ENCODE measurements at regions not wholly inside any gene's neighbourhood (a gene's known extent, or its start where the extent isn't known, plus 50 kb on each side); places are given as distances from the start of the nearest gene placed in this dataset.
"Not testable (repeated sequence)": the region's sequence is repeated elsewhere in the genome, so short reads cannot be mapped to it uniquely, and the experiment has no call there.

GRCh38 chr2:66240286-66240685 is 194.6 kb upstream of the MEIS1 start:
- no peak for DNase-seq

GRCh38 chr2:66239655-66240054 is 195.3 kb upstream of the MEIS1 start:
- DNase-seq = no peak

GRCh38 chr2:66237803-66238379 is 197.0 kb upstream of the MEIS1 start:
- DNase-seq = no peak

- DNase-seq = no peak
These were observed 197.8 kb upstream of the MEIS1 start for GRCh38 chr2:66236816-66237802.

- DNase-seq = no peak
These were observed 198.7 kb upstream of the MEIS1 start for GRCh38 chr2:66236067-66236685.

- DNase-seq = no peak
These were observed 199.5 kb upstream of the MEIS1 start for GRCh38 chr2:66235428-66235827.

- no peak for DNase-seq
These were observed 200.9 kb upstream of the MEIS1 start for GRCh38 chr2:66233981-66234380.

- no peak for DNase-seq
These were observed 206.8 kb upstream of the MEIS1 start for GRCh38 chr2:66228128-66228547.

GRCh38 chr2:66217039-66217585 is 217.8 kb upstream of the MEIS1 start:
- DNase-seq = no peak

GRCh38 chr2:66212749-66213148 is 222.2 kb upstream of the MEIS1 start:
- DNase-seq = no peak

GRCh38 chr2:66202586-66202985 is 232.3 kb upstream of the MEIS1 start:
- DNase-seq = no peak

GRCh38 chr2:66201242-66201641 is 233.7 kb upstream of the MEIS1 start:
- no peak for DNase-seq

GRCh38 chr2:66198873-66199272 is 236.1 kb upstream of the MEIS1 start:
- no peak for DNase-seq

GRCh38 chr2:66192888-66193287 is 242.0 kb upstream of the MEIS1 start:
- no peak for DNase-seq

GRCh38 chr2:66191311-66191710 is 243.6 kb upstream of the MEIS1 start:
- no peak for DNase-seq

GRCh38 chr2:66189553-66189952 is 245.4 kb upstream of the MEIS1 start:
- DNase-seq = no peak

GRCh38 chr2:66186537-66186936 is 248.4 kb upstream of the MEIS1 start:
- DNase-seq = no peak

- DNase-seq = no peak
These were observed 249.3 kb upstream of the MEIS1 start for GRCh38 chr2:66185497-66186054.

- not testable (repeated sequence) for DNase-seq
These were observed 257.7 kb upstream of the MEIS1 start for GRCh38 chr2:66177128-66177796.

GRCh38 chr2:66174491-66174890 is 260.4 kb upstream of the MEIS1 start:
- DNase-seq = no peak

- DNase-seq = no peak
These were observed 261.3 kb upstream of the MEIS1 start for GRCh38 chr2:66173645-66174044.

GRCh38 chr2:66171530-66171929 is 263.4 kb upstream of the MEIS1 start:
- no peak for DNase-seq
